Gastrocnemius medialis (tissue), 4 donors: ENCODE measurements at regions not wholly inside any gene's neighbourhood (a gene's known extent, or its start where the extent isn't known, plus 50 kb on each side); places are given as distances from the start of the nearest gene placed in this dataset.

Experiments used
- POLR2A ChIP-seq, 2 donors: fragments of 450-650 bp; IDR thresholded peaks; one replicate each; pipeline ENCODE4 v1.6.1; 2017; ENCODE audit warnings: antibody characterized with exemption in 2 of 2, mild to moderate bottlenecking in 2 of 2, moderate library complexity in 2 of 2
- TF ChIP-seq, protein P1 (sequence below), 5 experiments: fragments of 450-650 bp in 3 of 5; fragments of 200-600 bp in 2 of 5; sonication (generic) in 2 of 5; IDR thresholded peaks in 4 of 5; conservative IDR thresholded peaks in 1 of 5; 1 replicate in 4 of 5; 2 replicates in 1 of 5; pipeline ENCODE4 v1.5.1; 2016 to 2019; ENCODE audit warnings: antibody characterized with exemption in 5 of 5, mild to moderate bottlenecking in 3 of 5, moderate library complexity in 3 of 5

DNA sequence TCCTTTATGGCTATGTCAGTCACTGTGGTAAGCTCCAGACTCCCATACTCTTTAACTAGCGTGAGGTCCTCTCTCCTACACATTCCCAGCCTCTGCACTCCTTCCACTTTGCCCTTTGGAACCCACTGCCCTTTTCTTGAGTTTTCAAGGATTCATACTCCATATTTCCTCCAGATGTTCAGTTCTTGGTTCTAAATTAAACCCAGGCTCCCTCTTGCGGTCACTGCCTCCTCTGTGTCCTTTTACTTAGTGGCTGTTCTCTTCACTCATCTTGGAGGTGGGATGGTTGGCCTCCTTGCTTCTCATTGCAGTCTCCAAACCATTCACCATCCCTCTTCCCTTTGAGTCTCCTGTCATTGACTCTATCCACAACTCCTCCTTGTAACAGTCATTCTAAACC is 208.1 kb downstream of the TGFB2 start:
- TF ChIP-seq, protein P1, sequence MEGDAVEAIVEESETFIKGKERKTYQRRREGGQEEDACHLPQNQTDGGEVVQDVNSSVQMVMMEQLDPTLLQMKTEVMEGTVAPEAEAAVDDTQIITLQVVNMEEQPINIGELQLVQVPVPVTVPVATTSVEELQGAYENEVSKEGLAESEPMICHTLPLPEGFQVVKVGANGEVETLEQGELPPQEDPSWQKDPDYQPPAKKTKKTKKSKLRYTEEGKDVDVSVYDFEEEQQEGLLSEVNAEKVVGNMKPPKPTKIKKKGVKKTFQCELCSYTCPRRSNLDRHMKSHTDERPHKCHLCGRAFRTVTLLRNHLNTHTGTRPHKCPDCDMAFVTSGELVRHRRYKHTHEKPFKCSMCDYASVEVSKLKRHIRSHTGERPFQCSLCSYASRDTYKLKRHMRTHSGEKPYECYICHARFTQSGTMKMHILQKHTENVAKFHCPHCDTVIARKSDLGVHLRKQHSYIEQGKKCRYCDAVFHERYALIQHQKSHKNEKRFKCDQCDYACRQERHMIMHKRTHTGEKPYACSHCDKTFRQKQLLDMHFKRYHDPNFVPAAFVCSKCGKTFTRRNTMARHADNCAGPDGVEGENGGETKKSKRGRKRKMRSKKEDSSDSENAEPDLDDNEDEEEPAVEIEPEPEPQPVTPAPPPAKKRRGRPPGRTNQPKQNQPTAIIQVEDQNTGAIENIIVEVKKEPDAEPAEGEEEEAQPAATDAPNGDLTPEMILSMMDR (IDR thresholded peaks at IDR 0.05 in 4 of 5, conservative IDR thresholded peaks at IDR 0.05 in 1 of 5) = no peak
- no peak for TF ChIP-seq POLR2A (IDR thresholded peaks at IDR 0.05)
